Kidney (tissue), 13 donors: ENCODE measurements at regions not wholly inside any gene's neighbourhood (a gene's known extent, or its start where the extent isn't known, plus 50 kb on each side); places are given as distances from the start of the nearest gene placed in this dataset.

Experiments used
- DNase-seq, 5 donors: peaks; one replicate each; pipeline ENCODE4 v3.0.0-alpha.2; 2013 to 2020
- FAIRE-seq: peaks from 2 replicates; lab custom pipeline; 2012; peaks lifted over from hg19 to GRCh38; lab: Jason Lieb, UNC
- H3K27ac ChIP-seq, 2 donors: one replicate each; pipeline ENCODE4 v1.7.0; 2013; ENCODE audit warnings: low read depth in 2 of 2, low read length in 2 of 2, inconsistent platforms in 1 of 2
- H3K27me3 ChIP-seq: one replicate; pipeline ENCODE4 v1.7.1; 2013; ENCODE audit warnings: low read length, inconsistent platforms; ENCODE audit not compliant: control insufficient read depth, insufficient read depth
- H3K36me3 ChIP-seq, 3 donors: one replicate each; pipeline versions ENCODE4 v1.7.0 to v1.7.1; 2013; ENCODE audit warnings: low read length in 3 of 3, control low read depth in 1 of 3, inconsistent platforms in 1 of 3; ENCODE audit not compliant: insufficient read depth in 3 of 3, control insufficient read depth in 2 of 3
- H3K4me1 ChIP-seq, 3 donors: one replicate each; pipeline versions ENCODE4 v1.7.0 to v1.7.1; 2013; ENCODE audit warnings: low read length in 3 of 3, inconsistent platforms in 1 of 3, low read depth in 1 of 3; ENCODE audit not compliant: control insufficient read depth in 2 of 3, insufficient read depth in 2 of 3
- H3K4me3 ChIP-seq, 3 donors: one replicate each; pipeline versions ENCODE4 v1.7.0 to v1.8.1; 2013; ENCODE audit warnings: low read length in 3 of 3, control low read depth in 1 of 3, inconsistent platforms in 1 of 3
- H3K9ac ChIP-seq, 3 donors: one replicate each; pipeline versions ENCODE4 v1.7.0 to v1.7.1; 2013; ENCODE audit warnings: low read length in 3 of 3, control low read depth in 1 of 3, inconsistent platforms in 1 of 3
- H3K9me3 ChIP-seq, 3 donors: one replicate each; pipeline versions ENCODE4 v1.7.0 to v1.7.1; 2013; ENCODE audit warnings: low read length in 3 of 3, control low read depth in 1 of 3, inconsistent platforms in 1 of 3; ENCODE audit not compliant: control insufficient read depth in 2 of 3, insufficient read depth in 1 of 3
- intact Hi-C: fragments of 100-400 bp; cut with DNase I; formaldehyde crosslinking; loops from one replicate; pipeline ENCODE4 v1.11.1; 2022
- TF ChIP-seq, protein P1 (sequence below): IDR thresholded peaks from 3 replicates; pipeline ENCODE4 v1.5.1; 2012; ENCODE audit warnings: mild to moderate bottlenecking, moderate library complexity, borderline replicate concordance; ENCODE audit not compliant: insufficient read depth; ENCODE audit errors: extremely low read depth
- donor health status: control.
- donor health status: control.
- donor health status: control.
- donor health status: control.
- donor health status: control.
- donor health status: DM: yes; HTN: yes; CAD: no.
- donor health status: Normal renal cell carcinoma (clear cell type).

DNA sequence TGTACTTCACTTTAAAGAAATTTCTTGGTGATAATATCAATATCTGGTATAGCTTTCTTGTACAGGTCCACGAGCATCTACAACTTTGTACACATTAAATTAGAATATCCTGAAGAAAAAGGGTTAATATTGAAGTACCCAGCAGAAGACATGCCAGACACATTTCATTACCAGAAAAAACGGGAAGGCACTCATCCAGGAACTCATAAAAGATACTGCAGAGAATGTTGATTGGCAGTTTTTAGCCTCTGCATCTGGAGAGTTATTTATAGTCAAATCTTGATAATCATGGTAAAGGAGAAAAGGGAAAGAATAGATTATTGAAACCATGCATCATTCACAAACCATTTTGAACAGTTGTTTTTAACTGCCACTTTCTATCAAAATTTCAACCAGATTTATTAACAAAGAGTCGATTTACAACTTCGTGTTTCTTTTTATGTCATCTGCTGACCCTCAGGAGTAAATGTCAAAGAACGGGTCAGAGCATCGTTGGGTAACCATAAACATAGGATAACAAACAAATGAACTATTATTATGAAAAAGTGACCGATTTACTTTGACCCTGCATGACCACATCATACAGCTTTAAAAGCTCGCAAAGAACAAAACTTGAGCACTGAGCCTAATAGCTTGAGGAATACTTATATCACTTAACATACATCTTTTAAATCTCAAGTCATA lies 229.2 kb upstream of the SGK1 start:
- Histone ChIP-seq H3K9ac (no peak overlapping the region), H3K4me3 (no peak overlapping the region), H3K36me3 (no peaks in the 10 kb centered on the region), H3K4me1 (peaks cover 0 to 11% (median 0%) of the 10 kb centered on the region in 3 donors), H3K27me3 (no peaks in the 10 kb centered on the region), H3K9me3 (no peaks in the 10 kb centered on the region), H3K27ac (no peak overlapping the region)
- FAIRE-seq: no peak
- no peak for DNase-seq
- TF ChIP-seq, protein P1, sequence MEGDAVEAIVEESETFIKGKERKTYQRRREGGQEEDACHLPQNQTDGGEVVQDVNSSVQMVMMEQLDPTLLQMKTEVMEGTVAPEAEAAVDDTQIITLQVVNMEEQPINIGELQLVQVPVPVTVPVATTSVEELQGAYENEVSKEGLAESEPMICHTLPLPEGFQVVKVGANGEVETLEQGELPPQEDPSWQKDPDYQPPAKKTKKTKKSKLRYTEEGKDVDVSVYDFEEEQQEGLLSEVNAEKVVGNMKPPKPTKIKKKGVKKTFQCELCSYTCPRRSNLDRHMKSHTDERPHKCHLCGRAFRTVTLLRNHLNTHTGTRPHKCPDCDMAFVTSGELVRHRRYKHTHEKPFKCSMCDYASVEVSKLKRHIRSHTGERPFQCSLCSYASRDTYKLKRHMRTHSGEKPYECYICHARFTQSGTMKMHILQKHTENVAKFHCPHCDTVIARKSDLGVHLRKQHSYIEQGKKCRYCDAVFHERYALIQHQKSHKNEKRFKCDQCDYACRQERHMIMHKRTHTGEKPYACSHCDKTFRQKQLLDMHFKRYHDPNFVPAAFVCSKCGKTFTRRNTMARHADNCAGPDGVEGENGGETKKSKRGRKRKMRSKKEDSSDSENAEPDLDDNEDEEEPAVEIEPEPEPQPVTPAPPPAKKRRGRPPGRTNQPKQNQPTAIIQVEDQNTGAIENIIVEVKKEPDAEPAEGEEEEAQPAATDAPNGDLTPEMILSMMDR: no peak
- intact Hi-C loops: no loop called here

DNA sequence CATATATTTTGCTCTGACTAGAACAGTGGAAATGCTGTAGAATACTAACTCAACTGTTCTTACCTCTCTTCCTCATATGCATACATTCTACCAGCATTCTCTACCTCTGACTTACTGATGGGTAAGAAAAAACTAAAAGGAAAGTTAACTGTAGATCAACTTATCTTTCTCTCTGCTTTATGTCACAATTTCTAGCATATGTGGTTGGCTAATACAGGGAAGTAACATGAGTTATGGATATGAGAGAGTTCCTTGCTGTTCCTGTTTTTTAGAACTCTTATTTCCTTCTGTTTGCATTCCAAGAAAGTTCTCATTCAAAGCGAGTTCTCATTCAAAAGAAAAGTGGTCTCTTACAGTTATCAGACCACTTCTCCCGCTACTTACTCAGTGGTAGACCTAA lies 226.8 kb upstream of the SGK1 start:
- Histone ChIP-seq H3K9me3 (no peaks in the 10 kb centered on the region), H3K27me3 (no peaks in the 10 kb centered on the region), H3K9ac (no peak overlapping the region), H3K36me3 (no peaks in the 10 kb centered on the region), H3K27ac (no peak overlapping the region), H3K4me1 (peaks cover 0 to 2% (median 0%) of the 10 kb centered on the region in 3 donors), H3K4me3 (no peak overlapping the region)
- intact Hi-C loops: no loop called here
- TF ChIP-seq, protein P1: no peak
- no peak for FAIRE-seq
- DNase-seq: no peak

DNA sequence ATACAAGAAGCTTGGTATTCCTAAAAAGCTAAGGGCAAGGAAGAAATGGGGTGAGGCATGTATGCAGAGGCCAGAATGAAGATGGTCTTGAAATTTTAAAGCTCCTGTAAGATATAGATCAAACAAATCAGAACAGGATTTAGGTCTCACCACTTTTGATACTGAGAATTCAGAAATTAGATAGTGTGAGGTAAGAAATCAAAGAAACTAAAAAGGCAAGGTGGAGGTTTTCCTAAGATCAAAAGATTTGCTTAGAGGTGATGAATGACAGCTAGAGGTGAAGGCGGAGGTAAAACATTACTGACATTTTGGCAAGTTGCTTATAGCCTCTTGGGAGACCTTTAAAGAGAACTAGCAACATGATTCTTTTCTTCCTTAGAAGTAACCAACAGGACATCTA lies 225.2 kb upstream of the SGK1 start:
- H3K9ac ChIP-seq: no peak overlapping the region
- no peak for FAIRE-seq
- TF ChIP-seq, protein P1: no peak

More for the DNA sequence above, 225.2 kb upstream of the SGK1 start:
- intact Hi-C loops: no loop called here
- Histone ChIP-seq H3K27ac (no peak overlapping the region), H3K4me3 (no peak overlapping the region), H3K9me3 (no peaks in the 10 kb centered on the region), H3K4me1 (peaks cover 0 to 2% (median 0%) of the 10 kb centered on the region in 3 donors), H3K27me3 (no peaks in the 10 kb centered on the region), H3K36me3 (no peaks in the 10 kb centered on the region)
- no peak for DNase-seq
